Non-pigmented ciliary epithelial cell (primary cell): ENCODE measurements at regions not wholly inside any gene's neighbourhood (a gene's known extent, or its start where the extent isn't known, plus 50 kb on each side); places are given as distances from the start of the nearest gene placed in this dataset.
"Not testable (repeated sequence)": the region's sequence is repeated elsewhere in the genome, so short reads cannot be mapped to it uniquely, and the experiment has no call there.

ENCODE experiments used
- DNase-seq: peaks from one replicate; pipeline ENCODE4 v3.0.0-alpha.2; 2010; ENCODE audit warnings: low read depth

DNA sequence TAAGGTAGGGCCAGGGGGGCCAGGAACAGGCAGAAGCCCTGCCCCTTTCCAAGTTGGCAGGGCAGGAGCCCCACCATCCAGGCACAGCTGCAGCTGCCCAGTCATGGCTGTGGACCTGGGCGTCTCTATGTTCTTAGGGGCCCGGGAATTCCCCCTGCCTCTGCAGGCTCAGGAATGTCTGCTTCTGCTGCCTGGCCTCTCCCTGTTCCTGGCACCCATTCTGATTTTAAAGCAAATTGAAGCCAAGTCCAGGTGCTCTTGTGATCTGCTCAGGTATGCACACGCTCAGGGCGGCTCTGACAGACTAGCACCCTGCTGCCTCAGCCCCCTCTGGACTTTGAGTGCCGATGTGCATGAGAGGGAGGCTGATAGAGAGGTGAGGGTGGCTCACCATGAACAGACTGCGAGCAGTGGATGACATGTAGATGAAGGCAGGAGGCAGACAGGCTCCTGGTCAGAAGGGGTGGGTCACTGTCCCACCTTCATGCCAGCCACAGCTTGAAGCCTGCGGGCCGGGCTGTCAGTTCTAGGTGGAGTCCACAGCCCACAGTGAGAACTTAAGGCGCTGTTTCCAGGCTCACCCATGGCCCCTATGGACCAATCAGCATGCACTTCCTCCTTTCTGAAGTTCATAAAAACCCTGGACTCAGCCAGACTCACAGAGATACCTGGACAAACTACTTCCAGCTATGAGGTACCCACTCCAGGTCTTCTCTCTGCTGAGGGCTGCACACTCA is 747.8 kb upstream of the GBE1 start:
- no peak for DNase-seq

- no peak for DNase-seq
These were observed 744.8 kb upstream of the GBE1 start for GRCh38 chr3:82506204-82506603.

DNA sequence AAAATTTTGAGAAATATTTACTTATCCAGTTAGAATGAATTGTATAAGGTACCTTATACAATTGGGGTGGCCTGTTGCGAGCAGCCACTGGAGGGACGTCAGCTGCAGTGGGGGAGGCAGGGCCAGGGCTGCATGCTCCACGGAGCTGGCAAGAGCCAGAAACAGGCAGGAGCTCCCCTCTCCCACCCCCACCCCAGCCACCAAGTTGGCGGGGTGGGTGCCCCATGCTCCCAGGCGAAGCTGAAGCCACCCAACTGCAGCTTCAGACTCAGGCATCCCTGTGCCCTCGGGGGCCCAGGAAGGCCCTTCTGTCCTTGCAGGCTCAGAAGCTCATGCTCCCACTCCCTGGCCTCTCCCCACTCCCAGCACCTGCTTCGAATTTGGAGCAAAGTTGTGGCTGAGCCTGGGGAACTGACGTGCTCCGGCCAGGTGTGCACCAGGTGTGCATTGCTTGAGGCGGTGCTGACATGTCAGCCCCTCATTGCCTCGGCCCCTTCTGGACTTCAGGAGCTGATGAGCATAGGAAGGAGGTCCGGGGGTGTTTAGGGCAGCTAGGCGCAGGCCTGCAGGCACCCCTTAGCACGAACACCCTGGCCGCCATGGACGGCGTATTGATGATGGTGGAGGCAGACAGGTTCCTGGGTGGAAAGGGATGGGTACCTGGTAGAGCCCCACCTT is 743.8 kb upstream of the GBE1 start:
- DNase-seq, result no peak

DNA sequence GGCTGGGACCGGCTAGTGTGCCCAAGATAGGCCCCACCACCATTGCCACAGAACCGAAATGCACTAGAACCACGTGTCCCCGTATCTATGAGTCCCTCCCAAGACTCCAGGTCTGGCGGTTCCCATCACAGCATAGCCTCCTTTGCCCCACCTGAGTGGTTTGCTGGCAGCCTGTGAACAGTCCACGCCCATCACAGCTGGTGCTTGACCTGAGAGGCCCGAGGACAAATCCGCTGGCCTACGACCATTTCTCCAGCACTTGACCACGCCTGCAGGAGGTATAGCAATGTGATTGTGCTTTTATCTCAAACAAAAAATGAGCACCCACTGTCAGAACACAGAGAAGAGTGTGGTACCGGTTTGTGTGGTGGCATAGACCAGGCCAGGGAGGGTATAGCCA is 736.7 kb upstream of the GBE1 start:
- DNase-seq, result no peak

GRCh38 chr3:82496890-82497560 is 735.6 kb upstream of the GBE1 start:
- no peak for DNase-seq

GRCh38 chr3:82495655-82496054 is 734.2 kb upstream of the GBE1 start:
- no peak for DNase-seq

DNA sequence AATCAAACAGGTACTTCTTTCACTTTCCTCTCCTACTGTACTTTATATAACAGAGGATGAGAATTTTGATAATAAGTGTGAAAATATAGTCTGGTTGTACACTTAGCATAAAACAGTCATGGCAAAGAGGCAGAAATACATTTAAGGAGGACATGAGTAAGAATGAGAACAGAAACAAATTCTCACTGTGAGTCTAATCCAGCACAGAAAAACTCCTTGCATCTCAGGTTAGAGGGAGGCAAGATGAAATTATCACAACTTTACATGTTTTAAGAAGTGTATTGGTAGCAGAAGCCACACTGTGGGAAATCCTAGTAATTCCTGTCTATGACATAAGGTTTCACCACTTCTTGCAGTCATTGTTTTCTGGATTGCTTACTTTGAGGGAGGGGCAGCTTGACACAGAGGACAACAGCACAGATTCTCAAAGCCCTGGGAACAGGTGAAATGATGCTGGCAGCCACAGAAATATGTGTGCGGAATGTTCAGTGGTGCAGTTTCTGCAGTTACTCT is 733.6 kb upstream of the GBE1 start:
- DNase-seq, result no peak

DNA sequence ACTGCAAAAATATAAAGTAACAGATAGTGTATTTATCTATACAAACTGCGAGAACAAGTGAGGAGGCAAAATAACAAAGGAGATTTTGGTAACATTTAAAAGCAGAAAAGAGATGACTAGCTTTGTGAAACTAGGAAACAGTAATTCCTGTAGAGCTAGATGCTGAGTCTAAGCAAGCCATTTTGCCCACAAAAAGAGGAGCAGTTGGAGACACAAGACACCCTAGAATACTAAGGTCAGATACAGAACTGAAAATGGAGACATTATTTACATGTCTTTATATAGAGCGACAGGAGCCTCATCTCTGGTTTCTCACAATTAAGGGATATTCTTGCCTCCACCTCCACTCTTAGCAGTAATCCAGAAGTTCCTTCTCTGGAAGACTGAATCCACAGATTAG is 732.4 kb upstream of the GBE1 start:
- DNase-seq, result no peak

GRCh38 chr3:82475306-82475705 is 713.9 kb upstream of the GBE1 start:
- no peak for DNase-seq

- DNase-seq, result peak; percentile 22
These were observed 713.3 kb upstream of the GBE1 start for GRCh38 chr3:82474711-82475110.

GRCh38 chr3:82473864-82474541 is 712.6 kb upstream of the GBE1 start:
- no peak for DNase-seq

- no peak for DNase-seq
These were observed 705.6 kb upstream of the GBE1 start for GRCh38 chr3:82467051-82467450.

GRCh38 chr3:82462977-82463376 is 701.5 kb upstream of the GBE1 start:
- DNase-seq, result no peak

- DNase-seq, result no peak
These were observed 699.8 kb upstream of the GBE1 start for GRCh38 chr3:82461049-82461889.

- no peak for DNase-seq
These were observed 686.9 kb upstream of the GBE1 start for GRCh38 chr3:82448320-82448719.

- not testable (repeated sequence) for DNase-seq
These were observed 667.4 kb upstream of the GBE1 start for GRCh38 chr3:82428821-82429220.

GRCh38 chr3:82424031-82424339 is 662.5 kb upstream of the GBE1 start:
- DNase-seq, result no peak

DNA sequence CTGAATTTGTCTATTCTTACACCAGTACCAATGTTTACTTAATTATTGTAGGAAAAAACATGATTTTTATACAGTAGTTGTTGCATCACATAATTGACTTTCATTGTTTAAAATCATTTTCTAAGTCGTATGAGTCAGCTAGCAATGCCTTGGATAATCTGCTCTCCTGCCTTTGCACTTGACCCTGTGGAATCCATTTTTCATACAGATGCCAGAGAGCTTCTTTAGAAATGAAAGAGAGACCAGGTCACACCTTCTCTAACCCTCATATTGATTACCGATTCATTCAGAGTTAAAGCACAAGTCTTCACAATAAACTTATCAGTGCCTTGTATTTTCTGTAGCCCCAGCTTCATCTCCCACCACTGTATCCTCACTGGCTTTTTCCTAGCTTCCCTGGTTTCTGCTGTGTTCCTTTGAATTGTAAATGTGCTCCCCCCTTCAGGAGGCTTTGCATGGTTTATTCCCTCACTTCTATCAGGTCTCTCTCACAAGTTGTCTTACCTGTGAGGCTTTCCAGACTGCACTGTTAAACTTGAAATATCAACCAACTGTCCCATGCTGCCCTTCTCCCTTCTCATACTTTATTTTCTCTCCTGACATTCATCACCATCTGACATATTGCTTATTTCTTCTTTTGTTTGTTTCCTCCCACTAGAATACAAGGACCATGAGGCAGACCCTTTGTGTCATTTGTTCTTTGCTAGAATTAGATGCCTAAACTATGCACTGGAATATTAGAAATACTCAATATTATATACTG is 662.0 kb upstream of the GBE1 start:
- no peak for DNase-seq

DNA sequence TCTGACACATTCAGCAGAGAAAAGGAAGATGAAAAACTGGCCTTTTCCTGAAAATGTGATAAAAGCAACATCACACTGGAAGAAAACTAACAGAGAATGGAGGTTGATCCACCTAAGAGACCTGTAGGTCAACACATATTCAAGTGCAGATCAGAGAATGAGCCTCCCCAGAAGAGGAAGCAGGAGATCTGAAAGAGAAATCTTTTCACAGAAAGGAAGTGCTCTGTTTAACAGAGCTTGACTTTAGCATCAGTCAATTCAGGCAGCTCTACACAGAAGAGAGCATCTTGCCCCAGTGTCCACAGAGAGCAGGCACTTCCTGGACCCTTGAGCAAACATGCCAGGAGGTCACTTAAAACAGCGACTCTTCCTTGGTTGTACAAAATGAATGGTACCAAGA is 655.4 kb upstream of the GBE1 start:
- no peak for DNase-seq

- DNase-seq, result no peak
These were observed 654.9 kb upstream of the GBE1 start for GRCh38 chr3:82416349-82416748.

DNA sequence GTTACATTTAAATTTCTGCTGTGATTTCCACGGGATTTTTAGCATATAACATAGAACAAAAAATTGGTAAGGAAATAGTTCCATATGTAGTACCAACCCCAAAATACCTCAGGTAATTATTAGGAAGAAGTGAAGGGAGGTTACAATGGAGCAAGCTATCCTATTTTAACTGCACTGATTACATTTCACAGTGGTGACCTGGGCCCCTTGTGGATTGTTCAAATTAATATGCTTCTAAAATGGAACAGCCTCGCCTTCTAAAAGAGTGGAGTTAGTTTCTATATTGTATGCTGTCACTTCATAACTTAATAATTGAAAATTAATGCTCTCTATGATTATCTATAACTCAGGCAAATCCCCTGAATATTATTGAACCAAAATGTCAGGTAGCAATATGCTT is 651.7 kb upstream of the GBE1 start:
- no peak for DNase-seq
